OCI-LY1 (cell line): ENCODE measurements at regions not wholly inside any gene's neighbourhood (a gene's known extent, or its start where the extent isn't known, plus 50 kb on each side); places are given as distances from the start of the nearest gene placed in this dataset.

Experiments
- CTCF ChIP-seq: fragments of 200-600 bp; sonication (generic), shearing (Covaris generic); IDR thresholded peaks from 2 replicates; pipeline ENCODE4 v1.5.1; 2017; ENCODE audit warnings: mild to moderate bottlenecking, antibody characterized with exemption, low read length, moderate library complexity, mixed read lengths
- EZH2 ChIP-seq: fragments of 200-600 bp; sonication (generic), shearing (Covaris generic); IDR thresholded peaks from 2 replicates; pipeline ENCODE4 v1.8.0; 2017; ENCODE audit warnings: borderline replicate concordance, mixed run types, mild to moderate bottlenecking, antibody characterized with exemption, low read length, moderate library complexity, mixed read lengths

- TF ChIP-seq CTCF (no peak), EZH2 (no peak)
Observed at GRCh38 chr2:168401048-168401556, 55.0 kb upstream of the CERS6 start.
